Activated CD4-positive, alpha-beta T cell treated with anti-CD3 and anti-CD28 coated beads, Interleukin-10, Interleukin-2, amounts not matched to agents 100 ng/mL and 50 ng/mL, durations not matched to agents 16 hours and 8 hours (primary cell): ENCODE measurements at regions not wholly inside any gene's neighbourhood (a gene's known extent, or its start where the extent isn't known, plus 50 kb on each side); places are given as distances from the start of the nearest gene placed in this dataset.
"Not testable (repeated sequence)": the region's sequence is repeated elsewhere in the genome, so short reads cannot be mapped to it uniquely, and the experiment has no call there.

ENCODE experiments used
- DNase-seq: peaks from one replicate; pipeline ENCODE4 v3.0.0-alpha.2; 2020

DNA sequence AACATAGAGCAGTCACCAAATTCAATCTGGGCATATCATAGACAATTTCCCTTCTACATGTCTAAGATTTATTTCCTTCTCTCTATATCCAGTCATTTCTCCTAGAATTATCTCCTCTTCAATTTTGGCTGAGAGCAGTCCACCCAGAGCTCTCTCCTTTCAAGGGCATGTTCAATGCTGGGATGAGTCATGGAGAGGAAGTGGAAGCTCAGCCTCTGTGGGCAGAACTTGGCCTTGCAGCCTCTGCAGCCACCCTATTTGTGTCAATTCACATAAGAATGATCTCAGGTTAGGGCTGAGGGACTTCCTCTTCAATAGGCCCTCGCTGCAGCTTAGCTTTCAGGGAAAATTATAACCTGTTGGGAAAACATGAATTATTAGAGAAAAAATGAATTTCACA is 560.8 kb downstream of the POM121L12 start:
- DNase-seq: no peak

DNA sequence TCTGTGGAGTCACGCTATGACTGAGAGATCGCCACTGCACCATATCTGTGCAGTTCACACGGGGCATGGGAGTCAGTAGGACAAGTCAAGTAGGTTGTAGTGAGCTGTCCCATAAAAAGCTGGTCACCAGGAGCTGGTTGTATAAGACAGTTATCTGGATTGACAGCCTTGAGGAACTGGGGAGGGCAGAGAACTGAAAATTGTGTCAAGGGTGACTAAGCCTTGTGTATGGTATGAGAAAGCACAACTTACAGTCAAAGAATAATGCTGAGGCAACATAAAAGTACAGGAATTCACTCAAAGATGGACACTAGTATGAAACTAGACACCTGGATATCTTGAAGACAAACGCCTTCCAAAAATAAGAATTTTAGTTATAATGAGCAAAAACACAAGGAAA is 564.9 kb downstream of the POM121L12 start:
- DNase-seq: no peak

DNA sequence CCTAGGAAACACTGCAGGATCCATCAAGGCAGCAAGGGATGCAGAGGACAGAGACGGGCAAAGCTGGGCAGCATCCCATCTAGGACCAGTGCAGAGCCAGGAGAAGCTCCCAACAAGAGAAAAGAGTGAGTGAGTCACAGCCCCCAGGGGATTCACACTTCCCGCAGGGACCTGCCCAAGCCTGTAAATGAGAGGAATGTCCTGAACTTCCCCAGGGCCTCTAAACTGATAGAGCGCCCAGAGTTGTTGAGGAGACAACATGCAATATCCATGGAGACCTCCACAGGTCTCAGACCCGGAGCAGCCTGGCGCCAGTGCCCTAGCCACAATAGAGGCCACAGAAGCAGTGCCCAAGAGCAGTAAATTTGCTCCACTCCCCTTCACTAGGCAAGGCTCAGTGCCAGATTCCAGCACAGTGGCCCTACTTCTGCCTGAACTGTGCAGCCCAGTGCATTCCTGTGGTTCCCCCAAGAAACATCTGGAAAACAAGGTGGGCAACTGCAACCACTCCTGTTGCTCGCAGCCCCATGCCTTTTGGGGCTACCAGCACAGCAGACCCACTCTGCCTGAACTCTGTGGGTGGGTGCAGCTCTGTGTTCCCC is 567.5 kb downstream of the POM121L12 start:
- no peak for DNase-seq

DNA sequence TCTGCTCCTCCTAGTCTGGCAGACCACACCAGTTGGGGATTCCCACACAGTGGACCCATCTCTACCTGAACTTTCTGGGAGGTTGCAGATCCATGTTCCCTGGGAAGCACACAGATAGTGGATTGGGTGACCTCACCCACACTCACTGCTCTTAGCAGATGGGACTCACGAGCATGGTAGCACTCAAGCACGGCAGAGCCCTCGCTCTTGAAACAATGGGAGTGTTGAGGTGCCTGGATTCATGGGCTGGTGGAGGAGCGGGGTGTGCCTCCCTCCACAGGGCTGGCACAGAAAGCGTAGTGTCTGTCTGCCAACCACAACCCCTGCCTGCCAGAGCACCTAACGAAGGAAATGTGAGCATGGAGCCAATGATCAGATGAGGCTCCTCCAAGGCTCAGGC is 568.0 kb downstream of the POM121L12 start:
- DNase-seq: no peak

DNA sequence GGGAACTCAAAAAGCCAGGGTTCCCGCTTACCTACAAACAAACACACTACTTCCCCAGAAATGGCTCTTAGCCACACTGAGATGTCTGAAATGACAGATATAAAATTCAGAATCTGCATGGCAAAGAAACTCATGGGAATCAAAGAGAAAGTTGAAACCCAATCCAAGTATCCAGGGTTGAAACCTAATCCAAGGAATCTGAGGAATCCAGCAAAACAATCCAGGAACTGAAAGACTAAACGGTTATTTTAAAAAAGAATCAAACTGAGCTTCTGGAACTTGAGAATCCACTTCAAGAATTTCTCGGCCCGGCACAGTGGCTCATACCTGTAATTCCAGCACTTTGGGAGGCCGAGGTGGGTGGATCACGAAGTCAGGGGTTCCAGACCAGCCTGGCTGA is 568.8 kb downstream of the POM121L12 start:
- DNase-seq: no peak

DNA sequence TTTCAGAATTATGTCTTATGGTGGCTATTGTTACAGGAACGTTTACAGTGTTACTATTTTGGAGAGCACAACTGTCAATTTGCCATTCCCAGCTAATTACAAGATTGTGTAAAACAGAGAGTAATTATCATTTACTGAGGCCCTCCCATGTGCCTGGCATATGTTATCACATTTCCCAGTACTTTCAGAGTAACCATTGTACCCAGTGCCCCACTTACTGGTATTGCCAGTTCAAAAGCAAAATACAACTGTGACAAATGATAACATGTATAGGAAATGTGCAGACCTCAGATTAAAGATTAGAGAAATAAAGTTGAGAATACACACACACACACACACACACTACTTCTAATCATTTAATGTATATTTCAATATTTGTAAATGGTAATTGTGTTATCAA is 572.5 kb downstream of the POM121L12 start:
- DNase-seq: no peak

DNA sequence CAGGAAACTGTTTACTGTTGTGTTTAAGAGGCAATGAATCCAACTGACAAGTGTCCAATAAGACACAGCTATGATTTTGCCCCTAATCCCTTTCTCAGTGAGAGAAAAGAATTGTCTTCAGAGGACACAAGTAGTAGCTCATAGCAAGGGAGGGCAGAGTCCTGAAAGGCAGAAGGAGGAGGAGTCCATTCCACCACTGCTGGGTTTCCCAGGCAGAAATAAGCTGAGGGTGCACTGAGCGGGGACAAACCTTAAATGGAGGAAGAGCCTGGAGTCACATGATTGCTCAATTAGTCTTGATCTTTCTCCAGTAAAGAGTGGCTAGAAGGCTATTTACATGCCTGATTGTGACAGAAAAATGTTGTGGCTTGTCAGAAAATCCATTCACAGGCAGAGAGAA is 573.8 kb downstream of the POM121L12 start:
- no peak for DNase-seq

DNA sequence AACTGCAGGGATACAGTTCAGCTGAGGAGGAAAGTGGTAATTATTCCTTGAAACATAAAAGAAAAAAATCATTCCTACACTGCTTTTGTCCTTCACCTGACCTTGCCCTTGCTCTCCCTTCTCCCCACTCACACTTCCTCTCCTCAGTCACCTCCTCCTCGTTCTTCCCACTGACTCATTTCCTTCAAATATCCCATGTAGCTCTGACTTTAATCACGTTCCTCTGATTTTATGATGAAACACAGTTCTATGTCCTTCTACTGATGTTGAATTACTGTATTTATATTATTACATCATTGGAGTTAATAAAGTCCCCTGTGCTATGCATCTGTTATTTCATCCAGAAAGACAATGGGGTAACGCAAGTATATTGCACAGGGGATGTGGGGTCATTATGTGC is 575.6 kb downstream of the POM121L12 start:
- DNase-seq: no peak

DNA sequence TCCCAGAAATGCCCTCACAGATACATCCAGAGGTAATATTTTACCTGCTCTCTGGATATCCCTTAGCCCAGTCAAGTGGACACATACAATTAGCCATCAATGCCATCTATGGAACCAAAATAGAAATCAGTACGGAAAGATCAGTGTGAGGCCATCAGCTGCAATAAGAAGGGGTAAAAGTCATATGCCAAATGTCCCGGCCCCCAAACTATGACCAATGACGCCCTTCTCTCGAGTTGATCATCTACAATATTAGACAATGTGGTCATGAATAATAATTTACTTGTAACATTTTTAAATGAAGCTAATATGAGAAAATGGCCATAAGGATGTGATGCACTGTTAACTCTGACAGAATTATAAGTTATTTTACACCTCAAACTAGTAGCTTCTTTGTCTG is 588.9 kb downstream of the POM121L12 start:
- no peak for DNase-seq

DNA sequence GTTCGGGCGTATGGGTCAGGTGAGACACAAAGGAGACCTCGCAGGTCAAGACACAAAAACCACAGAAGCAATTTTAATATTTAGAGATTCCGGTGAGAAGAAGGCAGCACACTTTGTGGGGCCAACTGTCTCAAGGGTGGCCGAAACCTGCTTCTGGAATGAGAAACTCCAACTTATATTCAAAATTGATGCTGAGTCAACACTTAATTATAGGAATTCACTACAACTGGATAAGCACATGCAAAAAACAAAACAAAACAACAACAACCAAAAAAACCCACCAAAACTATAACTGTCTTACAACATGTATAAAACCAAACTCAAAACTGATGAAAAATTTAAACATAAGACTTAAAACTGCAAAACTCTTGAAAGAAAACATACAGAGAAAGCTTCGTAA is 593.3 kb downstream of the POM121L12 start:
- no peak for DNase-seq

DNA sequence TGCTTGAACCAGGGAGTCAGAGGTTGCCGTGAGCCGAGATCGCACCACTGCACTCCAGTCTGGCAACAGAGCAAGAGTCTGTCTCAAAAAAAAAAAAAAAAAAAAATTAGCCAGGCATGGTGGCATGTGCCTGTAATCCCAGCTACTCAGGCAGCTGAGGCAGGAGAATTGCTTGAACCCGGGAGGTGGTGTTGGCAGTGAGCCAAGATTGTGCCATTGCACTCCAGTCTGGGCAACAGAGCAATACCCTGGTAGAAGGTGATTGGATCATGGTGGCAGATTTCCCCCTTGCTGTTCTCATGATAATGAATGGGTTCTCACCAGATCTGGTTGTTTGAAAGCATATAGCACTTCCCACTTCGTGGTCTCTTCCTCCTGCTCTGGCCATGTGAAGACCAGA is 599.8 kb downstream of the POM121L12 start:
- not testable (repeated sequence) for DNase-seq

DNA sequence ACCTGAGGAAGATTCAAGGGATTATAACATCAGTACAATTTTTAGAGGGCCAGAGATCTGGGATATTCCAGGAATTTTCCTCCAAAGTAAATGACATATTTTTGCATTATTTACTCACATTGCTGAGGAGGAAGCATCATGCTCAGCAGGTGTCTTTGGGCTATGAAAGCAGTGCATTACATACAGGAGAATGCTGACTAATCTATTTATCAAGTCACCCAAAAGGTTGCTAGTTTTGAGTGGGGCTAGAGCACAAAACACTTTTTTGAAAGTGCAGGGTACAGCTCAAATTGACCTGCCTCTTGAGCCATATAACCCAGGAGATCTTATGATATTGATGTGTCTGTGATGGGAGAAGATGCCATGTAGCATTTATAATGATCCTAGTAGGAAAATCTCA is 603.1 kb downstream of the POM121L12 start:
- DNase-seq: no peak

DNA sequence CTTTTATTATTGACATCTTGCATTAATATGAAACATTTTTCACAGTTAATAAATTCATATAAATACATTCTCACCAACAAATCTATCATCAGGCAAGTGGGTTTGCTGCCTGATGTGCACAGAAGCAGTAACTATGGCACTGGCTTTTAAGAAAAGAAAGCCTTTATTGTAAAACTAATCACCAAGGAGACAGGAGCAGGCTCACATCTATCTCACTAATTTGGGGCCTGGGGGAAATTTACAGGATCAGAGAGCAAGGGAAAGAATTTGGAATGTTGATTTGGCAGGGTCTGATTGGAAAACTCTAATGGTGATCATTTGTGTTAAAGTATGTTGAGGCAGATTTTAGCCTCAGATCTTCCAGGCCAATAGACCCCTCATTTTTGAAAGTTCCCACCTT is 605.7 kb downstream of the POM121L12 start:
- DNase-seq: no peak

DNA sequence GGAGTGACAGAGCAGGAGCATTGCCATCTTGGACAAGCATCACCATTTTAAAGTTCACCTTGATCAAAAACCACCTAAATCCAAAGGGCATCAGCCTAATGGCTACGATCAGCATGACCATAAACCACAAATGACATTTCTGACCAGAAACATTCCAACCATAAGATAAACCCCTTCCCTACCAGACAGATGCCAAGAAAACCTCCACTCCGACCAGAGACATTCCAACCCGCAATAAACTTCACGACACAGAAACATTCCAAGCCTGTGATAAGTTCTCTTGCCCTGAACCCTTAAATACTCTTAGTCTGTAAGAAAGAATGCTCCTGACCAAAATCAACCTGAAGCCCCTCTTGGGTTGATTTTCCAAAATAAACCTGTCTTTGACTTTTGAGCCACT is 606.9 kb downstream of the POM121L12 start:
- DNase-seq: no peak

DNA sequence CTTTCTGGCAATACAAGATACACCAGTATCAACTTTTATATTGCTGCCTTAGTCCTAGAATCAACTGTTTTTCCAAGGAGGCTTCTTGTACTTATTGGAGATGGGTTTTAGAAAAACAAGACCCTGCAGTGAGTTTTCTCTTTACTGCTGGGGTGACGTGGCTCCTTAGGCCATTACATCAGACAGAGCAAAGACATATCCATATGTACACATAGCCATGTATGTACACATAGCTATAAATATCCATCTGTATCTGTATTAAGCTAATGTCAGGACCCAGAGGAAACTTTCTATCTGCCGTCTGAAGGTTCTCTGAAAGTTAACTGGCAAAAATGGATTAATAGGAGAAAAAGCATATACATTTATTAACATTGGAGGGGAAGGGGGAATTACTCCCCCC is 607.4 kb downstream of the POM121L12 start:
- DNase-seq: no peak

DNA sequence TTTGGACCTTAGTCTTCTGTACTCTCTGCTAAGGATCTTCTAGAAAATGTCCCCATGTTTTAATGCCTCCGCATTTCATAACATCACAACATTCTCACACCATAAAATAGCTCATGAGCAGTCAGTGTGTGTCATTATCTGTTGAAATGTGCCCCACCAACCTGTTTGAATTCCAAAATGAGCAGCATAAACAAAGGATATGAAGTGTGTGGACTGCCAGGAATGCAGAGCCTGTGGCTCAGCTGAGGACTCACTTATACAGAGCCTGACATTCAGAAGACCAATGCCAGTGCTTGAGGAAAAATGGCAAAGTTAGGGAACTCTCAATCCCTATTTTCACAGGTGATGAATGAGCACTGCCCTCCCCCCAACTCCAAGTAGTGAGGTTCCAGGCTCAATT is 621.4 kb downstream of the POM121L12 start:
- no peak for DNase-seq

DNA sequence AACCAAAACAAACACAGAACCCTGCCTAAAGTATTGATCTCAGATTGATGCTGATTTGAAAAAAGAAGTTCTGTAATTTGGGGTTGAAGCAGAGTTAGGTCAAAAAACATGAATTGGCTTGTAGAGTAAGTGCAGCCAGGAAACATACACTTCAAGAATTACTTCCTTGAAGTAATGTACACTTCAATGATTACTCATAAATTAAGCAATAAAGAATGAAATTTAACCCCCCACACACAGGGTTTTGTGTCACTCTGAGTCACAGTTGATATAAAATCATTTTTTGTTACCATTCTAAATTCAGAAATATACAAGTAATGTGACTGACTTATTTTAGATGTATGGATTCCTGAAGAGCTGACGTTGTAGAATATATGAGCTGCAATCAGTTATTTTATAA is 622.2 kb downstream of the POM121L12 start:
- DNase-seq: no peak

DNA sequence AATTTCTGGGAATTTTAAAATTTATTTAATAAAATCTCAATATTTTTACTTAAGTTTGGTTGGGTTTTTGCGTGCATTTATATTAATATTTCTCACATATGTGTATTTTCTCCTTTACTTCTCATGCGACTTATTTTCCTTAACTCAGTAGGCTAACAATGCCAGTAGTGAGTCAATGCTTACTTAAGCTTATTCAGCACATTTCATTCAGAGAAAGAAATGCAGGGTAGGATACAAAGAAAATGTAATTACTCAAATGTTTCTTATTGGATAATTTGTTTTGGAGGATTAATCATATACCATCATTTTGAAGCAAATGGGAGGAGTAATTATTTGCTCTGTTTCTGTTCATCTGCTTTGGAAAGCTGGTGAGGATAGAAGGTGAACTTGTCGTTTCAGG is 623.5 kb downstream of the POM121L12 start:
- DNase-seq: no peak

DNA sequence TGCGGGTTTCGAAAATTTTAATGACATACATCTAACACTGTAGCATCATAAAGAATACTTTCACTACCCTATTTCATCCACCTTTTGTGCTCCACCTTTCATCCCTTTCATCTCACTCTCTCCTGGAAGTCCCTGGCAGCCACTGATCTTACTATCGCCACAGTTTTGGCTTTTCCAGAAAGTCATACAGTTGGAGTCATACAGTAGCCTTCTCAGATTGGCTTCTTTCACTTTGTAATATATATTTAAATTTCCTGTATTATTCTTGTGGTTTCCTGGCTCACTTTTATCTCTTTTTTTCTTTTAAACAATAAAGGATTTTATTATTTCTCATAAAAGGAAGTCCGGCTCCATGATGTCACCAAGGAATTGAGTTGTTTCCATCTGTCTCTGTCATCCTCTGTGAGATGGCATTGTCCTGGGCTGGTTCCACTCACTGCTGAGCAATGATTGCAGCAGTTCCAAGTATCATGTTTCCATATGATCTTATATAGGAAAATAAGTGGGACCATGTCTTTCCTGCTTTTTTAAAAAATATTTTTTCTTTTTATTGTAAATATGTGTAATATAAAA is 626.3 kb downstream of the POM121L12 start:
- no peak for DNase-seq

DNA sequence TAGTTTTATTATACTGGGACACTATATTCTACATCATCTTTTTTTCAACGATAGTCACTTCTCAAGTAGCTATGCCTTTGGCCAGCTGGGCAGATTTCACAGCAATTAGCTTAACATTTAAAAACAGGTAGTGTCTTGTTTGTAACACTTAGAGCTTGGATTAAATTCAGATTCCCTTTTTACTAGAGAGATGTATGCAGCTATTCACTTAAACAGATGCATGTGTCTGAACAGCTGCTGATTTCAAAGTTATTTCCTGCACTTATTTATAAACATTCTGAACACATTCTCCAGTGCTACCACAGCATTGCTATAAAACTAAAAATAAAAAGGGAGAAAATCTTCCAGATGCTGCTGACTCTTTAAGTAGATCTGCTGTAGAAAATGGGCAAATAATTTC is 637.2 kb downstream of the POM121L12 start:
- DNase-seq: no peak

DNA sequence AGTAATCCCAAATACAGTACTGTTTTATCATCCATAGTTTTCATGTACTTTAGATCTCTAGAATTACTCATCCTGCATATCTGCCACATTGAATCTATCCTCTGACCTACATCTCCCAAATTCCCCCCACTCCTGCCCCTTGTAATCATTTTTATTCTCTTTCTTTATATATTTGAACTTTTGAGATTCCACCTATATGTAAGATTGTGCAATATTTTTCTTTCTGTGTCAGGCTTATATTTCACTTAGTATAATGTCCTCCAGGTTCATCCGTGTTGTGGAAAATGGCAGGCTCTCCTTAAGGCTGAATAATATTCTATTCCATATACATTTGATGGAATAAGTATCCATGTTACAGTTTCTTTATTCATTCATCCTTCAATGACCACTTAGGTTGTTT is 640.4 kb downstream of the POM121L12 start:
- no peak for DNase-seq

DNA sequence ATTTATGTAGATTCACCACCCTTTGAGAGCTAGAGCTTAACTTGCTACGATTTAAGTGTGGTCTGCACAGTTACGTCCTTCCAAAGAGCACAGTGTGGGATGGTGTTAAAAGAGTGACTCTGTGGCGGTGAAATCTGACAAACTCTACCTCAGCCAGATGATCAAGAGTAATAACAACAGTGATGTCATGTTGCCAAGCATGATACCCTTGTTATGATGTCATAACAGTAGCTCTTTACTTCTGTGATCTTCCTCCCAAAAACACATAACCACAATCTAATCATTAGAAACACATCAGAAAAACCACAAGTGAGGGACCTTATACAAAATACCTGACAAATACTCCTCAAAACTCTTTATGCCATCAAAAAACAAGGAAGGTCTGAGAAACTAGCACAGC is 649.3 kb downstream of the POM121L12 start:
- no peak for DNase-seq

DNA sequence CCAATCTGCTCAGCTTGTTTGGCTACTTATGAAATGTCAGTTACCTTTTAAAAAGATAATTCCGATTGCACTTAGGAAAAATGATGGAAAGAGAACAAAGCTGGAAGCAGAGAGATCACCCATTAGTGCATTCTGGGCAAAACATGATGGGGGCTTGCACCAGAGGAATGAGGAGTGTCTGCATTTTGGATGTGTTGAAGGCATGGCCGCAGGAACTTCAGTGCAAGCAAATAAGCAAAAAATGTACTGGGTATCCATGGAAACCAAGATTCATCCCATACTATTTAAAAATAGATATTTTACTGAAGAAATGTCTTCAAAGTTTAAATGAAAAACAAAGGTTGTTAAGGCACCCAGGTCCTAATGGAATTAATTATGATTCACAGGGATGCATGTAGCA is 655.0 kb downstream of the POM121L12 start:
- DNase-seq: no peak

DNA sequence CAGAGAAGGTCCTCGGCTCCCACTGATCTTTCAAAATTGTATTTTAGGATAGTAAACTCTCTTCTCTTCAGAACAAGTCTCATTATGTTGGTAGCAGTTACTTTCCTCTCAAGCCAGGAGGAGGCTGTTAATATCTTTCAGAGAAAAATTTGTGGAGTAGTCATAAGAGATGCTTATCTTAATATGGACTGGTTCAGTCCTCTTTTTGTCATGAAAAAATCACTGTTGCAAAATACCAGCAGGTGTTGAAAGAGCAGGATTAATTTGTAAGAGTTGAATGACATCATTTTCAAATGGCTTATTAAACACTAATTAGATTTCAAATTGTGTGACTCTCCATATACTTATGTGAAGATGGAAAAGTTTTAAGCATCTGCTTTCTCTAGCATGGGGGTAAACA is 662.5 kb downstream of the POM121L12 start:
- no peak for DNase-seq

DNA sequence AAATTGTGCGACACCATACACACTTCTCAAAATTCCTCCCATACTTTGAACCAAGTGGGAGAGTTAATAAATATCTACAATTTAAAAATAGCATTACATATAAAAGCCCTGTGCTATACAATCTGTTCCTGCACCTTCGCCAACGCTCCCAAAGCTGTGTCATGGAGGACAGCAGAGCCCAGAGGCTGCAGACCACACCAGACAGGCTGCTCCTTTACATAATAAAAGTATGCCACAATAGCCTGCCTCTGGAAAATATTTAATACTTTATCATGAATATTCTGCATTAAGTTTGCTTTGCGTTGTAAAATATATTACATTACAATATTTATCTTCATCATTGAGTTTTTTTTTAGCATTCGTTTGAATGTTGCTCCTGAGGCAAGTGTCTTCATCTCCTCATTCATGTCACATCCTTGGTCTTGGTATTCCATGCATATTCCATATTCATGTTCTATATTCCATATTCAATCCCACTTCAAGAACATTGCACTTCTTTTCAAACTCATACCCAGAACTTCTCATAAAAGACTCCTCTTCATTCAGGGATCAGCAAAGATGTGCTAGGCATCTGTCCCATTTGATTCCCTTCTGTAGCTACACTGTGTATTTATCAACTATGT is 663.9 kb downstream of the POM121L12 start:
- DNase-seq: no peak
